HG02885 (cell line): ENCODE measurements at regions not wholly inside any gene's neighbourhood (a gene's known extent, or its start where the extent isn't known, plus 50 kb on each side); places are given as distances from the start of the nearest gene placed in this dataset.

Experiments used
- ATAC-seq: cut with Tn5 transposase; IDR thresholded peaks from one replicate; pipeline ENCODE4 v1.9.1; 2021; ENCODE audit warnings: mild to moderate bottlenecking; ENCODE audit not compliant: unreplicated experiment, poor library complexity

- no peak for ATAC-seq
Observed at GRCh38 chr13:97559981-97560380, 126.0 kb downstream of the RAP2A start.

GRCh38 chr13:97561182-97561581, 127.2 kb downstream of the RAP2A start:
- ATAC-seq, result peak; percentile 78

GRCh38 chr13:97562962-97563361, 129.0 kb downstream of the RAP2A start:
- ATAC-seq, result no peak

- no peak for ATAC-seq
Observed at GRCh38 chr13:97564956-97565355, 131.0 kb downstream of the RAP2A start.

GRCh38 chr13:97565906-97566305, 131.9 kb downstream of the RAP2A start:
- no peak for ATAC-seq

GRCh38 chr13:97566907-97567306, 132.9 kb downstream of the RAP2A start:
- peak; percentile 34 for ATAC-seq

GRCh38 chr13:97567510-97568243, 133.7 kb downstream of the RAP2A start:
- ATAC-seq, result peak; percentile 98

- ATAC-seq, result no peak
Observed at GRCh38 chr13:97568850-97569249, 134.9 kb downstream of the RAP2A start.

- no peak for ATAC-seq
Observed at GRCh38 chr13:97569841-97570240, 135.9 kb downstream of the RAP2A start.

GRCh38 chr13:97570442-97570841, 136.5 kb downstream of the RAP2A start:
- ATAC-seq, result no peak

- no peak for ATAC-seq
Observed at GRCh38 chr13:97573011-97573410, 139.0 kb downstream of the RAP2A start.

- peak; percentile 68 for ATAC-seq
Observed at GRCh38 chr13:97574926-97575325, 141.0 kb downstream of the RAP2A start.

GRCh38 chr13:97577026-97577425, 143.1 kb downstream of the RAP2A start:
- ATAC-seq, result no peak

- ATAC-seq, result no peak
Observed at GRCh38 chr13:97582170-97582569, 148.2 kb downstream of the RAP2A start.

- ATAC-seq, result no peak
Observed at GRCh38 chr13:97583907-97584497, 150.0 kb downstream of the RAP2A start.

GRCh38 chr13:97586941-97587340, 153.0 kb downstream of the RAP2A start:
- no peak for ATAC-seq

- ATAC-seq, result no peak
Observed at GRCh38 chr13:97588993-97589392, 155.0 kb downstream of the RAP2A start.

- no peak for ATAC-seq
Observed at GRCh38 chr13:97600458-97601075, 166.6 kb downstream of the RAP2A start.

GRCh38 chr13:97615266-97615665, 181.3 kb downstream of the RAP2A start:
- no peak for ATAC-seq

GRCh38 chr13:97616385-97616784, 182.4 kb downstream of the RAP2A start:
- ATAC-seq, result no peak

- no peak for ATAC-seq
Observed at GRCh38 chr13:97621025-97621424, 187.1 kb downstream of the RAP2A start.

GRCh38 chr13:97621631-97622030, 187.7 kb downstream of the RAP2A start:
- ATAC-seq, result no peak
